GM12891 (cell line): ENCODE measurements at regions not wholly inside any gene's neighbourhood (a gene's known extent, or its start where the extent isn't known, plus 50 kb on each side); places are given as distances from the start of the nearest gene placed in this dataset.

Source experiments
- DNase-seq: peaks from one replicate; pipeline ENCODE4 v3.0.0; 2011; ENCODE audit warnings: low spot score; ENCODE audit not compliant: insufficient read length
- FAIRE-seq: peaks from 2 replicates; lab custom pipeline; 2011; peaks lifted over from hg19 to GRCh38; lab: Jason Lieb, UNC
- PAX5 ChIP-seq: IDR thresholded peaks from 2 replicates; pipeline ENCODE4 v1.6.1; 2011; ENCODE audit warnings: low read length, moderate library complexity, mild to moderate bottlenecking; ENCODE audit not compliant: insufficient read depth, severe bottlenecking
- POLR2A ChIP-seq: IDR thresholded peaks from 2 replicates; pipeline ENCODE4 v1.6.1; 2011; ENCODE audit warnings: low read depth, low read length, control low read depth
- POLR2AphosphoS5 ChIP-seq: IDR thresholded peaks from 2 replicates; pipeline ENCODE4 v1.6.1; 2011; ENCODE audit warnings: low read depth, low read length, control low read depth
- POU2F2 ChIP-seq: IDR thresholded peaks from 2 replicates; pipeline ENCODE4 v1.6.1; 2011; ENCODE audit warnings: low read depth, mild to moderate bottlenecking, control low read depth, low read length, moderate library complexity
- SPI1 ChIP-seq: IDR thresholded peaks from 2 replicates; pipeline ENCODE4 v1.6.1; 2011; ENCODE audit warnings: low read depth, low read length, control low read depth
- TAF1 ChIP-seq: IDR thresholded peaks from 2 replicates; pipeline ENCODE4 v1.6.1; 2011; ENCODE audit warnings: low read depth, low read length, control low read depth

DNA sequence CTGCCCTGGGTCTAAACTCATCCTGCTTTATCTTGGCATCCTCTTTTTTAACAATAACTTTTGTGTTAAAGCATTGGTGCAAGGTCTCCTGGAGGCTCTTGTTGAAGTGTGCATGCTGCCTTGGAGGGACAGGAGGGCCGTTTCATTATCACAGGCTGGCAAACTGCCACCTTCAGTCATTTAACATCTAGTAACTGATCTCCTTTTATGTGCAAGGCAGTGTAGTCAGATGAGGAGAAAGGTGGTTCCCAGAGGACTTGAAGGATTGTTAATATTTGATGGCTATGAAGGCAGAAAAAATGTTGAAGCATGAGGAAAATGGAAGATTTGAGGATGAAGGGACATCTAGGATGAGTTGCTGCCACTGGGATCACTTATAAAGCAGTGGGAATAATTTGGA is 439.4 kb downstream of the RAPGEF2 start:
- no peak for FAIRE-seq
- DNase-seq, result no peak
- no peak for TF ChIP-seq POLR2A
- no peak for TF ChIP-seq POU2F2
- TF ChIP-seq PAX5, result no peak
- TF ChIP-seq SPI1, result no peak
- no peak for TF ChIP-seq POLR2AphosphoS5
- TF ChIP-seq TAF1, result no peak

DNA sequence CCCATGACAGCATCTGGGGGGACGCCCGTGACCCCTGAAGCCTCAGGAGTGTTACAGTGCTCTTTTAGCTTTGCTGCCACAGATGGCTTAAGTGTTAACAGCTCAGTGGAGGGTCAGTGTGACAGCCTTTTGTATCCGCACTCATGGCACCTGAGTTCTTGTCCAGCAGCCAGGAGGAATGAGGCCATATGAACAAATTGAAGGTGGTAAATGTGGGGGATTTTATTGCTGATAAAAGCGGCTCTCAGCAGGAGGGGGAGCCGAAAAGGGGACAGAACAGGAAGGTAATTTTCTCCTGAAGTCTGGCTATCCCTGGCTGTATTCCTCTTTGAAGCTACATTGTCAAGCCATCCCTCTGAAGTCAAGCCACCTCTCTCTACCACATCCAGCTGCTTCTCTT is 441.0 kb downstream of the RAPGEF2 start:
- DNase-seq (no peak), FAIRE-seq (no peak)
- TF ChIP-seq TAF1 (no peak), POLR2A (no peak), SPI1 (no peak), POU2F2 (no peak)

DNA sequence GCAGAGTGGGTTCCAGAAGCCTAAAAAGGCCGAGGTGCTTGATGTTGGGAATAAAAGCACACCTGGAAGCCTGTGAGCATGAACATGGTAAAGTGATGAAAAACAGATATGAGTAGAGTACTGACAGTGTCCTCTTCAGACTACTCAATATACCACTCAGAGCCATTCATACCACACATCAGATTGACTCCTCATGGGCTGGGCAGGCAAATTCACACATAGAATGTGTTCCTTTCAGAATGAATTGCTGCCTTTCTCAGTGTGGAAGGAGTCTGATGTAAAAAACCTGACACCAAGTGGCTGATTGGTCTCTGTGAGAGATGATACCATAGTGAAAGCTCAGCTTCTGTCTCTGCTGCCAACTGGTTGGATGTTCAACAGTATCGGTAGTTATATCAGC is 442.7 kb downstream of the RAPGEF2 start:
- no peak for DNase-seq
- no peak for FAIRE-seq
- TF ChIP-seq PAX5 (no peak), TAF1 (no peak), POLR2AphosphoS5 (no peak), POU2F2 (no peak), SPI1 (no peak), POLR2A (no peak)

DNA sequence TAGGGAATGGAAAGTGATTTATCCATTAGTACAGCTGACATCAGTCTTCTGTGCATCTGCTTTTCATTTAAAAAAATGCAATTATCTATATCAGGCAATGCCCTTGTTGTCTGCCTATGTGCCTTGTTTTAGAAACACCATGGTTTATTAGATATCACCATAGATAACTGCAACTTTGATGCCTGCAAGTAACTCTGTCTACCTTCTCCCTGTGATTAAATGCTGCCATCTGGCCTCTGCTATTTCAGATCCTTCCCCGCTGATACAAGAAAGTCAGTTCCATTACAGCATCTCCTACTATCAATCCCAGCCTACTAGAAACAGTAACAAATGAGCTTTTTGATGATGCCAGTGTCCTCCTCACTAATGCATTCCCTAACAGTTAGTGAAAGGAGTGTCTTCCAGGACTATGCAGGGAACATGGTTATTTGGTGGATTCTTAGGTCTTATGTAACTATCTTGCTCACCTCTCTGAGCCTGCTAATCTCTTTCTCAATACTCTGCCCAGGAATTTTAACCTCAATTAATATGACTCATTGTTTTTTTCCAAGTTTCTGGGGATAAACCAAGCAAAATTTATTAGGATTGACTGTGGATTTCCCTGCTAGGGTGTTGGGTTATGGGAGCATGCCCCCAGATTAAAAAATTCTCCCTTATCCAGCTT is 444.9 kb downstream of the RAPGEF2 start:
- TF ChIP-seq SPI1 (no peak), POLR2AphosphoS5 (no peak), POU2F2 (no peak), POLR2A (no peak), PAX5 (no peak), TAF1 (no peak)
- no peak for DNase-seq
- no peak for FAIRE-seq

DNA sequence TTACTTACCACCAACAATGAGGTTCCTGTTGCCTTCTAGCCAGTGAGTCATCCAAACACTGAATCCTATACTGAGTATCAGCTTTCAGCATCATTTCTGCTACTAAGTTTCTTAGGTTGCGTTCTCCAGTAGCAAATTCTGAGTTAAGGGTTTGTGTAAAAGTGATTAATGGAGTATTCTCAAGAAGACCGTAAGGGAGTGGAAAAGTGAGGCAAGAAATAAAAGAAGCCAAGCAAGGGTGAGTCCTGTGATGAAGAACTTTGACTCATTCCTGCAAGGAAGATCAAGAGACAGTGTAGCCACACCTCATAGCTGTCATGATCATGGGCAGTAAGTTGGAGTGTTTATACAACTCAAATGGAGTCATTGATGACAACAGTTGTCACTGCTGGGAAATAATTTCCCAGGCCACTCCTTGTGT is 446.2 kb downstream of the RAPGEF2 start:
- DNase-seq (no peak), FAIRE-seq (no peak)
- no peak for TF ChIP-seq PAX5
- no peak for TF ChIP-seq POLR2A
- TF ChIP-seq SPI1, result no peak
- TF ChIP-seq POLR2AphosphoS5, result no peak
- no peak for TF ChIP-seq TAF1
- no peak for TF ChIP-seq POU2F2

DNA sequence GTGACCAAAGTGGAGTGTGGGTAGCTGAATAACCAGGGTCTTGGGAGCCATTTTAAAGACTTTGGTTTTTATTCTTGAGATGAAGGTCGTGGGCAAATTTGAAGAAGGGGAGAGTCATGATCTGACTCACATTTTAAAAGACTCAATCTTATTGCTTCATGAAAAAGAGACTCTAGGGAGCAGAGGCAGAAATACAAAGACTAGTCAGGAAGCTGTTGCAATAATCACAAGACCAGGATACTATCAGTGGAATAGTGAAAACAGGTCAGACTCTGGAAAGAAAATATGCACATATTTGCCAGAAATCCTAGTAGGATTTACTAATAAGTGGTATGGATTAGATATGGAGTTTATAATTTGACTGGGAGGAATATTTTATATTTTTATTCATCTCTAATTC is 448.4 kb downstream of the RAPGEF2 start:
- FAIRE-seq (no peak), DNase-seq (no peak)
- TF ChIP-seq SPI1, result no peak
- no peak for TF ChIP-seq PAX5
- no peak for TF ChIP-seq POU2F2
- no peak for TF ChIP-seq POLR2A
- TF ChIP-seq POLR2AphosphoS5, result no peak
- no peak for TF ChIP-seq TAF1

DNA sequence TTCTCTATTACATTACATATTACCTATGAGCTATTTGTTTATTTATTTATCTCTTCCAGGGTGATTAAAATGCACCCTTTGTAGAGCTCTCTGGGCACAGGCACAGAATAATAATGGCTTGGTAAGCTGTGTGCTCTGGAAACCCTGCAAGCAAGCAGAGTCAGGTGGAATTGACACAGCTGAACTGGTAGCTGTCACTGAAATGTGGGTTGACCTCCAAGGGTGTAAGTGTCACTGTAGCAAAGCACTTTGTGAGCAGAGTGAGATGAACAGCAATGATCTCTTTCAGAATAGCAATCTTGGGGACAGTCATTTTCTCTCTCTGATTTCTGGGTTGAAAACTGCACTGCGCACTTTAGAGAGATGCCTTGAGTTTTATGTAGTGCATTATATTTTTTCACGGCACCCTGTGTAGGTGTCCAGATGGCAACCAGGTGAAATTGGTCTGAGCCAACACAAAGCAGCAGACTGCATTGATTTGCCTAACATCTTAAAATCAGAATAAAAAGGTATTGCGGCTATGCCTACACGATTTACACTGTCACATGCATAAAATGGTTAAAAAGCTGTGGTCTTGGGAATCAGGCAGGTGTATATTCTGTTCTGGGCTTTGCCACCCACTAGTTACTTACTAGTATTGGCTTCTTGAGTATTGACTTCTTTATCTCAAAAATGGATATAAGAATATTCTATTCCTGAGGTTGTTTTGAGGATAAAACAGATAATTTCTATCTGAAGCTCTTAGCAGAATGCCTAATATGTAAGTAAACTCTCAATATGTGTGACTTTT is 450.3 kb downstream of the RAPGEF2 start:
- no peak for DNase-seq
- TF ChIP-seq TAF1 (no peak), POU2F2 (no peak), PAX5 (no peak), SPI1 (no peak), POLR2A (no peak), POLR2AphosphoS5 (no peak)
- FAIRE-seq, result no peak

DNA sequence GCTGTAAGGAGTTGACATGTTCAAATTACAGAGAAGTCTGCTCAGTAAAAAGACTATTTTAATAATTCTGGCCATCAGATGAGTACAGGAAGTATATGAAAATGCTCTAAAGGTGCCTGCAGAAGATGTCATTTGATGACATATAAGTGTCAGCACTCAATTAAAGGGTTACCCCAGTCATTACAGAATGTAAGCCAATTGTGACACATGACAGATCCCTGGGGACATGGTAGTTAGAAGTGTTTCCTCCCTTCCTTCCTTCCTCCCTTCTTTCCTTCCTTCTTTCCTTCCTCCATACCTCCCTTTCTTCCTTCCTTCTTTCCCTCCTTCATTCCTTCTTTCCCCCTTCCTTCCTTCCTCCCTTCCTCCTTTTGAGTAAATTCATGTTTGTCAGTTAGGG is 453.0 kb downstream of the RAPGEF2 start:
- no peak for DNase-seq
- FAIRE-seq, result peak; percentile 16
- no peak for TF ChIP-seq POLR2AphosphoS5
- TF ChIP-seq SPI1, result no peak
- no peak for TF ChIP-seq PAX5
- TF ChIP-seq TAF1, result no peak

DNA sequence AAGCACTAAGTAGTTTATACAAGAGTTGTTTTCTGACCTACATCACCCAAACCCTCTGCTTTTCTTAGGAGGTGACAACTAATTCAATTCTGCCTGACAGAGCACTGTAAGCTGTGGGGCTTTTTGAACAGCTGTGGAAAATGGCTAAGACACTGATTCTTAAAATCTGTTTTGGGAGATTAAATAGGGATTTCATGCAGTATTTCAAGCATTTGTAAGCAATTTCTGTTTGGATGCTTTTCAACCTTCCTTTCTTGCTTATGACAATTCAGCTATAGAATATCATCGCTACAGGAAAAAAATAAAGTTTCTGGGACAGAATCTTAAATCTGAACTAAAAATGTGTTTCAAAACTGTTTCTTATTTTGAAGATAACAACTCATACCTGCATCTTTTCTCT is 459.5 kb downstream of the RAPGEF2 start:
- TF ChIP-seq POLR2AphosphoS5 (no peak), POU2F2 (no peak), SPI1 (no peak), TAF1 (no peak), POLR2A (no peak), PAX5 (no peak)
- FAIRE-seq (no peak), DNase-seq (no peak)

DNA sequence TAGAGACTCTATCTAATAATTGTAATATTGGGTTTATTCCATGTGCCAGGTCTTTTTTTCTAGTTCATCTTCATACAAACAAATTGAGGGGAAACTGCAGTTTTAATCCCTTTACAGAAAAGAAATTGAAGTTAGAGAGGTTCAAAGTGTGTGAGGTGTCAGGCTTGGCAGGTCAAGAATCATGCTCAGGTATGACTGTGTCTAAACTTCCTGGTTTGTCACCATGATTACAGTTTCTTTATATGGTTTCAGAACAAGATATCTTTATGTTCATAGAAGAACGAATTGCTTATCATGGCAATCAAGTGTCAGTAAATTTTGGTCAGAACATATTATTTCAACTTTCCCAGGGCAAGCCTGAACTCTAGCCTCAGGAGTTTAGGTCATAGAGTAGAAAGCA is 460.4 kb downstream of the RAPGEF2 start:
- DNase-seq (no peak), FAIRE-seq (no peak)
- TF ChIP-seq POLR2A (no peak), POU2F2 (no peak), SPI1 (no peak), PAX5 (no peak), TAF1 (no peak), POLR2AphosphoS5 (no peak)
